ENCODE measurements at regions not wholly inside any gene's neighbourhood (a gene's known extent, or its start where the extent isn't known, plus 50 kb on each side); places are given as distances from the start of the nearest gene placed in this dataset.
"Not testable (repeated sequence)": the region's sequence is repeated elsewhere in the genome, so short reads cannot be mapped to it uniquely, and the experiment has no call there.

DNA sequence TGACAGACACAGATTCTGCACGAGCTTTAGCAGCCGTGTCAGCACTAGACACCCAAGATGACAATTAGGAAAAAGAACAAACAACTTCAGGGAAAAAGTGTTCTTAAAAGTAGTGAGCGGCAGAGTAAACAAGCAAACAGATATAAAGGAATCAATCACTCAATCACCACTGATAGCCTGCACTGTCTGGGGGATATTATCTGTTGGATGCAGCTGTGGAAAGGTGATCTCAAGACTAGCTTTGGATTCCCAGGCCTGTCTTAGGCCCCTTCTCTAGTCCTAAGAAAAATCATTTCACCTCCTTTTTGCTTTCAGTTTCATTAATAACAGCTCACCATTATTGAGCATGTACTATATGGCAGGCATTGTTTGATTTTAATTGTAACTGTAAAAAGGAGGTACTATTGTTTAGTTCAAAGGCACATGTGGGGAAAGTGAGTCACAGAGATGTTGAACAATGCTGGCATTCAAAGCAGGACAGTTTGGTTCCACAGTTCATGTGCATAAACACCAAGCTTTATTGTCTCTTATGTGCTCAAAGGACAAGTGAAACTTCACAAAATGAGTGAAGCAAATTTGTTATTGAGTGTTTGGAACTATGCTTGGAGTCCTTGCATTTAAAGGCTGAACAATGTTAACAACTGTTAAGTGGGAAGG is 147.3 kb upstream of the TCF4 start:
- no peak for DNase-seq (ENCODE audit: low spot score)

DNA sequence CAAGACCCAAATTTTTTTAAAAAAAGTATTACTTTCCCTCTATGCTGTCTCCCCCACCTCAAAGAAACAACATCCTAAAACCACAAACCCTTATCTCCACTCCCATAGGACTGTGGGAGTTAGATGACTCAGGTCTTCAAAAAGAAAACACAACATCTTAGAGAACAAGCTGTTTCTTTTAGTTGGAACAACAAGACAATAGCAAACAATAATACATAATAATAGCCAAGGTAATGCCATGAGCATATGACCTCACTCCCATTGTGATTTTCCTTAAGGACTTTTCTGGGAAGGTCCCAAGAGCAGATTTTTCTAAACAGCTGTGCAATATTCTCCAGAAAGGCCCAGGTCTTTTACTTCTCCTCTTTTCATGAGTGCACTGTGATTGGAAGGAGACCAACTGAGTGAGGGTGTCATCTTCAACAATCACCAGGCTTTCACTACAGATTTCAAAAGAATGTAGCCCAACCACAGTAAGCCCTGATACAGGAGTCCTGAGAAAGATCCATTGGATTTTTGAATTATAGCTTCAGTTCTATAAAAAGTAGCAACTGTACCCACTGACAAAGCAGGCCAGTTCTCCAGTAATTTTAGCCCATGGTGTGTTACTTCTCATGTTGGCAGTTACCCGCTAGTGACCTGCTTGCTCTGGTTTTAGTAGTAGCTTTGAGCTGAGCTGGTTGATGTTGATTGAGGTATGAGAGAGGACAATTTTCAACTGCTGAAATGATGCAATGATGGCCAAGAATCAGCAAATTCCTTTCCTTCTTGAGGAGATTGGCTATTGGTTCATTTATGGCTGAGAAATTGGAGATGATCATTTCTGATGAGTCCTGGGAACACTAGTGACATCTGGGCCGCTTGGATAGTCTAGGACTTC is 144.5 kb upstream of the TCF4 start:
- DNase-seq (ENCODE audit: low spot score) = no peak

DNA sequence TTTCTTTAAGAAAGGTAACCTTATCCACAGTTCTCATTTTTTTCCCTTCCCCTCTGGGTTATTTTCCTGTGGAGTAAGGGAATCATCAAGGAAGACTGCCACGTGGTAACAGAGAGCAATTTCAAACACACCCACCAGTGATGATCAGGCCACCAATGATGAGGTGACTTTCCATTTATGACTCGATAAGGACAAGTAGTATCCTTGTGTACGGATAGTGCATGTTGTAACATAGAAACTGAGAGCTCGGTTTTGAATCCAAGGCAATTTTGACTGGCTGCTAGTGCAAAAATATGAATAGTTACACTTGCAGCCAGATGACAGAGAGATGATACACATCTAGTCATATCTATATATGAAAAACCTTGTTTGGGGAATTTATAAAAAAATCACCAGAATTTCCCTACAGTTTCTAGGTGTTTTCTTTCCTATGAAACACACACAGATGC is 143.6 kb upstream of the TCF4 start:
- no peak for DNase-seq (ENCODE audit: low spot score)

DNA sequence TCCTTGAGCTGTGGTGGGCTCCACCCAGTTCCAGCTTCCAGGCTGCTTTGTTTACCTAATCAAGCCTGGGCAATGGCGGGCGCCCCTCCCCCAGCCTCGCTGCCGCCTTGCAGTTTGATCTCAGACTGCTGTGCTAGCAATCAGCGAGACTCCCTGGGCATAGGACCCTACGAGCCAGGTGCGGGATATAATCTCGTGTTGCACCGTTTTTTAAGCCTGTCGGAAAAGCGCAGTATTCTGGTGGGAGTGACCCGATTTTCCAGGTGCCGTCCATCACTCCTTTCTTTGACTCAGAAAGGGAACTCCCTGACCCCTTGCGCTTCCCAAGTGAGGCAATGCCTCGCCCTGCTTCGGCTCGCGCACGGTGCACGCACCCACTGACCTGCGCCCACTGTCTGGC is 133.0 kb upstream of the TCF4 start:
- not testable (repeated sequence) for DNase-seq (ENCODE audit: low spot score)

DNA sequence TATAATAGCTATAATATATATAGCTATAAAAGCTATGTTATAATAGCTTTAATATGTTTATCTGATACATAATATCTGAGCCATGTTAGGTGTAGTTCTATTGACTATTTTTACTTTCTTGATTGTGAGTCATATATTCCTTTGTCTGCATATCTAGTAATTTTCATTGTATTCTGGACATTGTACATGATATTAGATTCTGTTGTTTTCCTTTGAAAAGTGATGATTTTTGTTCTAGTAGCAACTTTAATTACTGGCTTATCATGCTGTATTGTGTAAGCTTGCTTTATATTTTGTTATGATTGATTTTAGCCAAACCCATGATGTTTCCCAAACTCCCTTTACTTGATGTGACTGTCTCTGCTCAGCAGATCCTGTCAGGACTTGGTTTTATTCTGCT is 125.7 kb upstream of the TCF4 start:
- DNase-seq (ENCODE audit: low spot score) = no peak

DNA sequence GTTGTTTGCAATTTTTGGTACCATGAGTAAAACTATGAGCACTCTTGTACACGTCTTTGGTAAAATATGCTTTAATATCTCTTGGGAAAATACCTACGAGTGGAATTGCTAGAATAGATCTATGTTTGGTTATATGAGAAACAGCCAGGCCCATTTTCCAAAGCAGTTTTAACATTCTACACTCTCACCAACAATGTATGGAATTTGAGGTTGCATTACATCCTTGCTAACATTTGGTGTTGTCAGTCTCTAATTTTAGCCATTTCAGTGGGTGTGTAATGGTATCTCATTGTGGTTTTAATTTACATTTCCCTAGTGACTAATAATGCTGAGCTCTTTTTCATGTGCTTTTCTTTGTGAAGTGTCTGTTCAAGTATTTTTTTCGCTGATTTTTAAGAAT is 118.9 kb upstream of the TCF4 start:
- DNase-seq (ENCODE audit: low spot score) = no peak

DNA sequence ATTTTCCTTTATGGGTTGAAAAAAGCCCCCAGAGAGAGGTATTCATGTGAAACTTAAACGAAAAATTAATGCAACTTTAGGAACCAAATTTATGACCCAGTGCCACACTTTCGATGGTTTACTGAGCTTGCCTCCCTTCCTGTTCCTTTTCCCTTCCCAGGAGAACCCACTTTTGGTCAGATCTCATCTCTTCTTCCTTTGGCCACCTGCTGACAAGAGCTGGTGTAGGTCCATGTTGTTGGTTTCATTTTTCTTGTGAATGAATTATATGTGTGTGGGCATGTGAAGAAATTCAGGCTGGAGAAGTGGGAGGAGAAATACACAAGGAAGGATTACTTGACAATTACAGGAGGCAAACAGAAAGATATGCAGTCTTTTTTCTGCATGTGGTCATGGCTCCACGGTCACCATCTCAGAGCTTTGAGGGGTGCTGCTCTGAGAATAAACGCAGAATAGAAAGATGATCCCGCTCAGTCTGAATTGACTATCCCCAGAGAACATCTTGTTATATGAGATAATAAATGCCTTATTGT is 111.3 kb upstream of the TCF4 start:
- no peak for DNase-seq (ENCODE audit: low spot score)

DNA sequence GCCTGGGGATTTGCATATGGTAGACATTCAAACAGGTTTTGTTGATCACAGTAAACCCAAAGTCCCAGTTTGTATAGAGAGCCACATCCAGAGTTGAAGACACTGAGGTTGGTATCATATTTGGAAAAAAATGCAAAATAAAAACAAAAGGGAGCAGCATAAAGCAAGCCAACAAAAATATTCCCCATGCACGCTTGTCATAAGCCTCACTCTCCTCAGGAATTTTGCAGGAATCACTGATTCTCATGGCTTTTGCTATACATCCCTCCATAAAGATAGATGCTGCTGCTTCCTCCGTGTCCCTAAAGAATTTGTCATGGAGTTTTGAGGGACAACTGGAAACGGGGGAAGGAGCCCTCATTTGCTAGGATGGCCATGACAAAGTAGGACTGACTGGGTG is 108.8 kb upstream of the TCF4 start:
- DNase-seq (ENCODE audit: low spot score) = no peak

DNA sequence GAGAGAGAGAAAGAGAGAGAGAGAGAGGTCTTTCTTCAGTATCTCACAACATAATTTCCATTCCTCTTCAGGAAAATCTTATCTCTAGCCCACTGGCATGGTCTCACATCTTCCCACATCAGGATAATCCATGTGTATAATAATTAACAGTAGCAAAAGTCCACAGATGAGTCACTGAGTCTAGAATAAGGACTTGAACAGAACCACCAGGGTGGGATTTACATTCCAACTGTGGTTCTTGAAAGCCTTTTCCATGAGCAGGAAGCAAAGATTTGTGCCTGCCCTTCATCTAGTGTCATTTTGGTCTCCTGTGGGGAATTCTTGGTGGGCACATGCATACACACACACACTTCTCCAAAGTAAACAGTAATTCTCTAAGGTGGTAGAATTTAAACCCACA is 107.1 kb upstream of the TCF4 start:
- no peak for DNase-seq (ENCODE audit: low spot score)

DNA sequence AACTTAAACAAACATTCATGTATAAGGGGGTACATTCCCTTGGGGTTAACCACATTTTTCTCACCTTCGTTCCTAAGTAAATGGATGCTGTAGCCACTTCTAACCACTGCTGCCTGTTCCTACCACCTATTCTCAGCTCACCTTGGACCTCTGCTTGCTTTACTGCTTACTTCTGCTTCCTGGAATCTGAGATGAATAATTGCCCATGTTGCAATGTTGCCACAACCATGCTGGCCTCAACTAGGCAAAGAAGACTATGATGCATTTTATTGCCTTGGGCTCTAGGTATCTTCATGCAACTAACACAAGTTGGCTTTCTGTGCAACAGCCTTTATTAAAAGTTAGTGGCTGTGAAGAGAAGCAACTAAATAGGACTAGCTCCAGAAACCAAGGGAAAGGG is 106.3 kb upstream of the TCF4 start:
- no peak for DNase-seq (ENCODE audit: low spot score)

DNA sequence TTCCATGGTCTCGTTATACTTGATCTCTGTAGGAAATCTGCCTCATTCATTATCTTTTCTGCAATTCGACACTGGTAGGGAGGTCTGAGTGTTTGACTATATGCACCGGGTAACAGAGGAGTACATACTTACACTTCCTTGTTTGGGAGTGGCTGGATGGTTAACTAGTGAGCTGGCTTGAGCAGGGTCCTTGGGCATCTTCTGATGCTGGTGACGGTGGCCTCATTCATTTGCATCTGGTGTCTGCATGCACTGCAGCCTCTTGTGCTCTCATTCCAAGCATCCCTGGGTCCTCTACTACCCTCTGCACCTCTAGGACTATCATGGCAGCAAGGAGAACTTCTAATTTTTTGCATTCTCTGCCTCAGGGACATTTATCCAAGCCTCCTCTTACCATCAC is 100.0 kb upstream of the TCF4 start:
- no peak for DNase-seq (ENCODE audit: low spot score)

DNA sequence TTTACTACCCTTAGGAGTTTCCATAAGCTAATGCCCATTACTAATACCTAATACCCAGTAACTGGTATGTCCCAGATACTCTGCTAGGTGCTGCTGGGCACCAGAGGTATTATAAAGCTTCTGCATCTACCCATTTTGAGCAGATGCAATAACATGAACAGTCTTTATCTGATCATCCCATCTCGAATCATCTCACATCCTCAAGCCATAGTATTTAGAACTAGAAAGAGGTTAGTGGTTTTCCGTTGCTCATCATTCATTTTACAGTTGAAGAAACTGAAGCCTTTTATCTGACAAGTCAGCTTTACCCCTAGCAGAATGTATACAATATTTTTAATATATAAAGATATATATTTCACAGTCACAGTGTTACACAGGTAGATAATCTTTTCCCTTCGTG is 99.1 kb upstream of the TCF4 start:
- DNase-seq (ENCODE audit: low spot score) = no peak

DNA sequence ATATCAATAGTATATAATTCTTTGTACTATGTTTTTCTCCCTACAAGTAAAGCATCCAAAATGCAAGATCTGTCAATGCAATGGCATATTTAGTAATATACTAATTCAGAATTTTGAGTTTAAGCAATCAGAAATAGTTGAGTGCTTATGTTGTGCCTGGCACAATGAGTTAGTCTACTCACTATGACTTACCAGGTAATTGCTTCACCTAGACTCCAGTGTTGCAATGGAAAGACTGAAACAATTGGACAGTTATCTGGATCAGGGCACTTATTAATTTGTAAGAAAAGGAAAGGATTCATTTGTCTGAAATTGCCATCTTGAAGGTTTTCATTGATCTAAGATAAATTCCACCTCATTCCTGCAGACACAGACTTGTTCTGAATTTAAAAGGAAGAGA is 97.6 kb upstream of the TCF4 start:
- DNase-seq (ENCODE audit: low spot score) = no peak

DNA sequence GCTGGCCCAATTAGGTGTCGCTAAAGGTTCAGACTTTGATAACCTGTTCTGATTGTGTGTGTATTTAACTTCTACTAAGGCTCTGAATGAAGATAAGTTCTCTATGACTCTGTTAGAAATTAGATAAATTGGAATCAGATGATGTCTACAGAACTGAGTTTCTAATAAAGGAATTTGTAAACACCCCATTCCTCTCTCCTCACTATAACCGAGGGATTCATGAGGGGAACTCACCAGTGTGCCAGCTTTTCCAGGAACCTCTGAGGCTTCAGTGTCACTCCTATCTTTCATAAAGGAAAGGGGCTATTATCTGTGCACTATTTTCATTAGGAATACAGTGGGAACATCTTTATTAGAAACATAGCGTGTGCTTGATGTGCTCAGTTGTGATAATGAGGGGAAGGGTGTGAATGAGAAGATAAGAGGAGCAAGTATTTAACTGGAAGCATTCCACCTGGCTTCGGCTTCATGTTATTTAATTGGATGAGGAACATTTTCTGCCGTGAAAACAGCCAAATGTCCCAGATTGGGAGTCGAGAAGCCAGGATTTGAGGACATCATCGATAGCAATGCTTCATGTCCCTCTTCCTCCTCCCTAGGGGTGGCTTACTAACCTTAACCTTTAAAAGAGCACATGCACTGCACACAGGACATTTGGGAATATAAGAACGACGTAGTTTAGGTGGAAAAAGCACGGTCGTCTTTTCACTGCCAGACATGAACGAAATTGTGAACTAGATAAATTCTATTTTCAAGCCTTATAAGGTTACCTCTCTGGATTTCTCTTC is 84.8 kb upstream of the TCF4 start:
- no peak for DNase-seq (ENCODE audit: low spot score)

DNA sequence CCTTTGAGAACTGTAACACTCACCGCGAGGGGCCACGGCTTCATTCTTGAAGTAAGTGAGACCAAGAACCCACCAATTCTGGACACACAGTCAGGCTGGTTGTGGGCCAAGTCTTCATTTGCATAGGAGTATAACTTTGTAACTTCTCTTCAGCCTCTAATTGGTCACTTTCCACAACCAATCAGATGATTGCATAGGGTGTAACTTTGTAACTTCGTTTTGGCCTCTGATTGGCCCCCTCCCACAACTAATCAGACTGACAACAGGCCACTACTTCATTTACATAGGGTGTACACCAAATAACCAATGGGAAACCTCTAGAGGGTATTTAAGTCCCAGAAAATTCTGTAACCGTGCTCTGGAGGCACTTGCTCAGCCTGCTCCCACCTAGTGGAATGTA is 77.5 kb upstream of the TCF4 start:
- no peak for DNase-seq (ENCODE audit: low spot score)

DNA sequence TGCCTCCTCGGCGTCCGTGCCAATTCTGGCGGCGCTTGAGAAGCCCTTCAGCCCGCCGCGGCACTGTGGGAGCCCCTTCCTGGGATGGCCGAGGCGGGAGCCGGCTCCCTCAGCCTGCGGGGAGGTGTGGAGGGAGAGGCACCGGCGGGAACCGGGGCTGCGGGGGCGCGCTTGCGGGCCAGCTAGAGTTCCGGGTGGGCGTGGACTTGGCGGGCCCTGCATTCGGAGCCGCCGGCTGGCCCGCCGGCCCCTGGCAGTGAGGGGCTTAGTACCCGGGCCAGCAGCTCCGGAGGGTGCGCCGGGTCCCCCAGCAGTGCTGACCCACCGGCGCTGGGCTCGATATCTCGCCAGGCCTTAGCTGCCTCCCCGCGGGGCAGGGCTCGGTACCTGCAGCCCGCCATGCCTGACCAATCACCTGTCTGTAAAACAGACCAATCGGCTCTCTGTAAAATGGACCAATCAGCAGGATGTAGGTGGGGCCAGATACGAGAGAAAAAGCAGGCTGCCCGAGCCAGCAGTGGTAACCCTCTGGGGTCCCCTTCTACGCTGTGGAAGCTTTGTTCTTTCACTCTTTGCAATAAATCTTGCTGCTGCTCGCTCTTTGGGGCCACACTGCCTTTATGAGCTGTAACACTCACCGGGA is 76.9 kb upstream of the TCF4 start:
- not testable (repeated sequence) for DNase-seq (ENCODE audit: low spot score)

DNA sequence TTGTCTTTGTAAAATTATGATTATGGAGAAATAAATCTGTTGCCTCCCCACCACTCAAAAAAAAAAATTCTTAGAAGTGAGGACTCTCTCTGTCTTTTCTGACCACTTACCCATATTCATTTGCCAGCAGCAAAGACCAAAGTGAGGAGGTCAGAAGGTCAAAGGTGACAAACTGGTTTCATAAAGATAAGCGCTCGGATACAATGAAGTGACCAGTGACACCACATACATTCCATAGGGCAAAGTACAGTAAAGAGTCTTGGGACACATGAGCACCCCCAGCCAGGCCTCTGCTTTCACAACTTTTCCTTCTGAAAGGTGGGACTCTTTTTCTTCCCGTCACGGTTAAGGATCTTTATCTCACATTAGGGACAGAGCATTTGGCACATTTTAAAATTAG is 75.9 kb upstream of the TCF4 start:
- DNase-seq (ENCODE audit: low spot score) = no peak

DNA sequence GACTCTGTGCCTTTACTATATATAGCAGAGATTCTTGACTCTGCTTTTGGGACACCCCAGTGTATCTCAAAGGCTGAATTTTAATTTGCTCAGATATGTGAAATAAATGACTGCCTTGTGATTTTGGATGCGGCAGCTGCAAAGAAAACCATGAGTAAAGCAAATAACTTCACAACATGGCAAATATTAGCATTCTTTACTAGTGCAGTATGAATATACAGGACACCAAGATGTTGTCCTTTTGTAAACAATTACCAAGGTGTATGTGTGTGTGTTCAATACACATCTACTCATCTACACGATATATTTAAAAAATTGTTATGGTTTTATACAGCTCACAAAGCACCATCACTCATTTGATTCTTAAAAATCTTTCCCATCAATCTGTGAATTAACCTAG is 70.6 kb upstream of the TCF4 start:
- DNase-seq (ENCODE audit: low spot score) = no peak

DNA sequence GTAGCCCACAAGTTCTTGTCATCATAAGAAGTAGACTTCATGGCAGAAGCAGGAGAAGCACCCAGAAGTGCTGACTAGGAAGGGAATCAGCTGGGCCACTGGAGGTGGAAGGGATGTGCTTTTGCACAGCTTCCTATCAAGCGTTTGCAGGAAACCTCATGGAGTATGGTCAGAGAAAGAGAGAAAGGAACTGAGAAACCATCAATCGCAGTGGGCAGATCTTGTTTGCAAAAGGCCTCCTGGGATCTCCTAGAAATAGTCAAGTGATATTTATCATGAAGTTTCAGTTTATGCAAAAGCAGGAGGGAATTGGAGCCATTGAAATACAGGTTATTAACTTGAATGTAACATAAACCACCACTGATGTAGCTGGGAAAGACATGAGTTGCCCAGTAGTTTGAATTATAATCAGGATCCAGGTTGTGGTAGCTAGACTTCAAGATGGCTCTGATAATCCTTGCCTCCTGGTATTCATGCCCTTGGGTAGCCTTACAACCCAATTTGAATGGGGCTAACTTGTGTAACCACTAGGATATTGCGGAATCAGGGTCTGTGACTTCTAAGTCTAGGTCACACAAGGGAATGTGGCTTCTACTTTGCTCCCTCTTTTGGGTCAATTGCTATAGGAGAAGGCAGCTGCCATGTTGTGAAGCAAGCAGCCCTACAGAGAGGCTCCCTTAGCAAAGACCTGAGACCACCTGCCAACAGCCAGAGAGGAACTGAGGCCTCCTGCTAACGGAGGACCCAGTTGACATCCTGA is 69.8 kb upstream of the TCF4 start:
- no peak for DNase-seq (ENCODE audit: low spot score)

DNA sequence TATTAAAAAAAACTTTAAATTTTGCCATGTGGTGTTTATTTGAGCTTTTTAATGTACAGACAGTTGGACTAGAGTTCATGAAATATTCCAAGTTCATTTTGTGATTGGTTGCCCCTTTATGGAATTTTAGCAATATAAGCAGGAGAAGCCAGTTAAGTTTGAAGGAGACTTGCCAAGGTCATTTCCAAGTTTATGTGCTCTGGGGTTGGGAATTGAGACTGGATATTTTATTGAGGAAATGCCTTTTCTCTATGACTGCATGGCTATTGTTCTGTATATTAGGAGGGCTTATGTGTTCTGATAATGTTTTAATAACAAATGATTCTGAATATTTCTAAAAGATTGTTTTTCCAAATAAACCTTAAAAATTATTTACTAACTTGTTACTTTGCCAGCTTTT is 67.0 kb upstream of the TCF4 start:
- no peak for DNase-seq (ENCODE audit: low spot score)

DNA sequence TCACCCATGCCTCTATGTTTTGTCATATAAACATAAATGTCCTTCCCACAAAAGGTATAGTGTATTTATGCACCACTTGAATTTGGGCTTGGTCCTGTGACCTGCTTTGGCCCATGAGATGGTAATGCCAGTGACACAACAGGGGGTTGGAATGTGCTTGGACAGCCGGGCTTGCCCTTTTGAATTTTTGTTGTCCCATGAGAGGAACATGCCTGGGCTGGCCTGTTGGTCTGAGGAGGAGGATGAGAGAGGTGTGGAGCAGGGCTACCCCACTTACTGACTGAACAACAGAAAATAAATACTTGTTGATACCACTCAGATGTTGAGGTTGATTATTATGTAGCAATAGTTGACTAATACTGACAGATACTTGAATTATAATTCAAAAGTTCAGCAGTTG is 63.2 kb upstream of the TCF4 start:
- DNase-seq (ENCODE audit: low spot score) = no peak
